ENCODE measurements at regions not wholly inside any gene's neighbourhood (a gene's known extent, or its start where the extent isn't known, plus 50 kb on each side); places are given as distances from the start of the nearest gene placed in this dataset.

DNA sequence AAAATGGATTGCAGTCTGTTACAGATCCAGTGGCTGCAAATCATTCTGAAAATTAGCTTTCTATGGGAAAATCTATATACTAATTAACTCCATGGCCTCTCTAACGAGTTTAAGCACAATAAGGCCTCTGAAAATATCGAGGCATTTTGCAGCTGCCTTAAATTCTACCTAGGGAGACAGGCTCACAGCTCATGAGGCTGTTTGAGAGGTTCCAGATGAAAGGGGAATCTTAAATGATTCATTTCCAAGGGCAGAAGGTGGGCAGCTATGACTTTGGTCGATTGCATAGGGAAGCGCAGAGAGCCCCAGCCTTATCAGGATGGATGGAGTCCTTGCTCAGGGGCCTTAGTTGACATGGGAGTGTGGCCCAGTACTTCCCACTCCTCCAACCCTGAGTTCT is 216.8 kb upstream of the POU3F1 start:
- no peak for TF ChIP-seq POLR2A (IDR thresholded peaks at IDR 0.05)
- TF ChIP-seq, protein P1, sequence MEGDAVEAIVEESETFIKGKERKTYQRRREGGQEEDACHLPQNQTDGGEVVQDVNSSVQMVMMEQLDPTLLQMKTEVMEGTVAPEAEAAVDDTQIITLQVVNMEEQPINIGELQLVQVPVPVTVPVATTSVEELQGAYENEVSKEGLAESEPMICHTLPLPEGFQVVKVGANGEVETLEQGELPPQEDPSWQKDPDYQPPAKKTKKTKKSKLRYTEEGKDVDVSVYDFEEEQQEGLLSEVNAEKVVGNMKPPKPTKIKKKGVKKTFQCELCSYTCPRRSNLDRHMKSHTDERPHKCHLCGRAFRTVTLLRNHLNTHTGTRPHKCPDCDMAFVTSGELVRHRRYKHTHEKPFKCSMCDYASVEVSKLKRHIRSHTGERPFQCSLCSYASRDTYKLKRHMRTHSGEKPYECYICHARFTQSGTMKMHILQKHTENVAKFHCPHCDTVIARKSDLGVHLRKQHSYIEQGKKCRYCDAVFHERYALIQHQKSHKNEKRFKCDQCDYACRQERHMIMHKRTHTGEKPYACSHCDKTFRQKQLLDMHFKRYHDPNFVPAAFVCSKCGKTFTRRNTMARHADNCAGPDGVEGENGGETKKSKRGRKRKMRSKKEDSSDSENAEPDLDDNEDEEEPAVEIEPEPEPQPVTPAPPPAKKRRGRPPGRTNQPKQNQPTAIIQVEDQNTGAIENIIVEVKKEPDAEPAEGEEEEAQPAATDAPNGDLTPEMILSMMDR (IDR thresholded peaks at IDR 0.05) = no peak

Measured in adrenal gland (tissue), 5 donors.